MG63 (cell line): ENCODE measurements at regions not wholly inside any gene's neighbourhood (a gene's known extent, or its start where the extent isn't known, plus 50 kb on each side); places are given as distances from the start of the nearest gene placed in this dataset.
A peak's percentile ranks its signal among the peaks of the same experiment; 100 is the strongest.

ENCODE experiments used
- DNase-seq: peaks from one replicate; pipeline ENCODE4 v3.0.0-alpha.2; 2020
- H3K27me3 ChIP-seq: fragments of 250-450 bp; sonication (Bioruptor Pico); 2 replicates; pipeline ENCODE4 v1.5.1; 2020; ENCODE audit warnings: mild to moderate bottlenecking, moderate library complexity
- H3K36me3 ChIP-seq: fragments of 250-450 bp; sonication (Bioruptor Pico); 2 replicates; pipeline ENCODE4 v1.5.1; 2020; ENCODE audit warnings: mild to moderate bottlenecking, moderate library complexity
- H3K4me3 ChIP-seq: fragments of 250-450 bp; sonication (Bioruptor Pico); 2 replicates; pipeline ENCODE4 v1.5.1; 2020; ENCODE audit warnings: mild to moderate bottlenecking, moderate library complexity
- H3K9me3 ChIP-seq: fragments of 250-450 bp; sonication (Bioruptor Pico); 2 replicates; pipeline ENCODE4 v1.5.1; 2020; ENCODE audit warnings: mild to moderate bottlenecking, moderate library complexity

GRCh38 chr2:144835634-144836350 is 315.9 kb upstream of the ZEB2 start:
- Histone ChIP-seq H3K36me3 (no peaks in the 10 kb centered on the region), H3K4me3 (no peak overlapping the region), H3K9me3 (no peaks in the 10 kb centered on the region), H3K27me3 (no peaks in the 10 kb centered on the region)
- DNase-seq, result no peak

GRCh38 chr2:144834998-144835633 is 315.2 kb upstream of the ZEB2 start:
- no peaks in the 10 kb centered on the region for H3K36me3 ChIP-seq
- H3K9me3 ChIP-seq, result no peaks in the 10 kb centered on the region
- no peaks in the 10 kb centered on the region for H3K27me3 ChIP-seq
- peak; percentile 44 for DNase-seq
- no peak overlapping the region for H3K4me3 ChIP-seq

GRCh38 chr2:144834363-144834762 is 314.4 kb upstream of the ZEB2 start:
- Histone ChIP-seq H3K27me3 (no peaks in the 10 kb centered on the region), H3K9me3 (no peaks in the 10 kb centered on the region), H3K36me3 (no peaks in the 10 kb centered on the region), H3K4me3 (no peak overlapping the region)
- no peak for DNase-seq

GRCh38 chr2:144833075-144833637 is 313.2 kb upstream of the ZEB2 start:
- no peaks in the 10 kb centered on the region for H3K27me3 ChIP-seq
- H3K36me3 ChIP-seq, result no peaks in the 10 kb centered on the region
- no peaks in the 10 kb centered on the region for H3K9me3 ChIP-seq
- no peak overlapping the region for H3K4me3 ChIP-seq
- DNase-seq, result no peak

GRCh38 chr2:144832048-144832447 is 312.1 kb upstream of the ZEB2 start:
- no peak for DNase-seq
- Histone ChIP-seq H3K9me3 (no peaks in the 10 kb centered on the region), H3K36me3 (no peaks in the 10 kb centered on the region), H3K4me3 (no peak overlapping the region), H3K27me3 (no peaks in the 10 kb centered on the region)

GRCh38 chr2:144830543-144830942 is 310.6 kb upstream of the ZEB2 start:
- no peaks in the 10 kb centered on the region for H3K36me3 ChIP-seq
- H3K9me3 ChIP-seq, result no peaks in the 10 kb centered on the region
- DNase-seq, result no peak
- H3K4me3 ChIP-seq, result no peak overlapping the region
- no peaks in the 10 kb centered on the region for H3K27me3 ChIP-seq

- H3K9me3 ChIP-seq, result no peaks in the 10 kb centered on the region
- no peak overlapping the region for H3K4me3 ChIP-seq
- H3K36me3 ChIP-seq, result no peaks in the 10 kb centered on the region
- no peak for DNase-seq
- no peaks in the 10 kb centered on the region for H3K27me3 ChIP-seq
Measured at GRCh38 chr2:144827404-144827803, 307.5 kb upstream of the ZEB2 start.

GRCh38 chr2:144826105-144826504 is 306.2 kb upstream of the ZEB2 start:
- Histone ChIP-seq H3K4me3 (no peak overlapping the region), H3K9me3 (peaks cover 2% of the 10 kb centered on the region; the same call in 1 of the 2 replicates), H3K27me3 (no peaks in the 10 kb centered on the region), H3K36me3 (no peaks in the 10 kb centered on the region)
- no peak for DNase-seq

GRCh38 chr2:144825331-144826020 is 305.6 kb upstream of the ZEB2 start:
- Histone ChIP-seq H3K9me3 (peaks cover 9% of the 10 kb centered on the region), H3K27me3 (no peaks in the 10 kb centered on the region), H3K4me3 (no peak overlapping the region), H3K36me3 (no peaks in the 10 kb centered on the region)
- no peak for DNase-seq

- Histone ChIP-seq H3K9me3 (peaks cover 11% of the 10 kb centered on the region), H3K4me3 (no peak overlapping the region), H3K27me3 (no peaks in the 10 kb centered on the region), H3K36me3 (no peaks in the 10 kb centered on the region)
- DNase-seq, result no peak
Measured at GRCh38 chr2:144824306-144825080, 304.6 kb upstream of the ZEB2 start.

GRCh38 chr2:144822966-144823365 is 303.0 kb upstream of the ZEB2 start:
- Histone ChIP-seq H3K36me3 (no peaks in the 10 kb centered on the region), H3K27me3 (no peaks in the 10 kb centered on the region), H3K4me3 (no peak overlapping the region), H3K9me3 (peaks cover 11% of the 10 kb centered on the region)
- no peak for DNase-seq

- no peaks in the 10 kb centered on the region for H3K9me3 ChIP-seq
- H3K36me3 ChIP-seq, result no peaks in the 10 kb centered on the region
- H3K4me3 ChIP-seq, result no peak overlapping the region
- DNase-seq, result no peak
- no peaks in the 10 kb centered on the region for H3K27me3 ChIP-seq
Measured at GRCh38 chr2:144812288-144812687, 292.4 kb upstream of the ZEB2 start.

GRCh38 chr2:144801766-144802165 is 281.8 kb upstream of the ZEB2 start:
- peak; percentile 68 for DNase-seq
- no peaks in the 10 kb centered on the region for H3K9me3 ChIP-seq
- H3K36me3 ChIP-seq, result no peaks in the 10 kb centered on the region

GRCh38 chr2:144801325-144801724 is 281.4 kb upstream of the ZEB2 start:
- DNase-seq, result no peak
- Histone ChIP-seq H3K27me3 (no peaks in the 10 kb centered on the region), H3K4me3 (no peak overlapping the region), H3K36me3 (no peaks in the 10 kb centered on the region), H3K9me3 (no peaks in the 10 kb centered on the region)

More at GRCh38 chr2:144801766-144802165, 281.8 kb upstream of the ZEB2 start:
- no peaks in the 10 kb centered on the region for H3K27me3 ChIP-seq
- H3K4me3 ChIP-seq, result no peak overlapping the region

- Histone ChIP-seq H3K9me3 (no peaks in the 10 kb centered on the region), H3K27me3 (no peaks in the 10 kb centered on the region), H3K4me3 (no peak overlapping the region), H3K36me3 (no peaks in the 10 kb centered on the region)
- DNase-seq, result no peak
Measured at GRCh38 chr2:144798989-144799388, 279.1 kb upstream of the ZEB2 start.

- Histone ChIP-seq H3K27me3 (no peaks in the 10 kb centered on the region), H3K36me3 (no peaks in the 10 kb centered on the region), H3K9me3 (no peaks in the 10 kb centered on the region), H3K4me3 (no peak overlapping the region)
- DNase-seq, result no peak
Measured at GRCh38 chr2:144798034-144798433, 278.1 kb upstream of the ZEB2 start.

GRCh38 chr2:144796936-144797335 is 277.0 kb upstream of the ZEB2 start:
- no peaks in the 10 kb centered on the region for H3K27me3 ChIP-seq
- H3K36me3 ChIP-seq, result no peaks in the 10 kb centered on the region
- H3K9me3 ChIP-seq, result no peaks in the 10 kb centered on the region
- H3K4me3 ChIP-seq, result no peak overlapping the region
- DNase-seq, result no peak
